HG02870 (cell line): ENCODE measurements at regions not wholly inside any gene's neighbourhood (a gene's known extent, or its start where the extent isn't known, plus 50 kb on each side); places are given as distances from the start of the nearest gene placed in this dataset.

Experiments used
- ATAC-seq: cut with Tn5 transposase; IDR thresholded peaks from one replicate; pipeline ENCODE4 v1.9.1; 2021; ENCODE audit warnings: mild to moderate bottlenecking, moderate library complexity; ENCODE audit not compliant: unreplicated experiment

DNA sequence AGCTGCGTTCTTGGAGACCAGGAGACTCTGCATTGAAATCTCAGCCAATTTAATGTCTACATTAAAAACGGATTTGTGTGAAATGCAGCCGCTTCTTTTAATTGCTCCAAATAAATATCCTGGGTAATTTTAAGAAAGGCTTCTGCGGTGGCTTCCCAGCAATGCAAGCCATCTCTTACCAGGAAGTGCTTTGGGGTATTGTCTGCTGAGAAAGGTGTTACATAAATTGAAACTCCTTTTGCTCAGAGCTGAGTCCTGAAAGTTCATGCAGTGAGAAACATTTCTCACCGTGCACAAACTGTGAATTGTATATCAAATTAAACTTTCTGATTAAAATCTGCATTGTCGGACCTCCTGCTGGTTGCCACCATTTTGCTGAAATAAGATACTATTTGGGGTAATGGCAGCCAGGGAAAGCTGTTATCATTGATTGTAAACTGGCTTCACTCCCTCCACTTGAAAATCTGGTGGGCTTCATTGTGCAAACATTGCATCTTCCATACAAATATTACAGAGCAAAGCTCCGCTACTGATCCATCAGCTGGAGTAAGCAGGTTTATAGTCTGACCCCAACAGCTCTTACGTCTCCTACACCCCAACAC, 59.5 kb downstream of the ZIC5 start:
- ATAC-seq = no peak

DNA sequence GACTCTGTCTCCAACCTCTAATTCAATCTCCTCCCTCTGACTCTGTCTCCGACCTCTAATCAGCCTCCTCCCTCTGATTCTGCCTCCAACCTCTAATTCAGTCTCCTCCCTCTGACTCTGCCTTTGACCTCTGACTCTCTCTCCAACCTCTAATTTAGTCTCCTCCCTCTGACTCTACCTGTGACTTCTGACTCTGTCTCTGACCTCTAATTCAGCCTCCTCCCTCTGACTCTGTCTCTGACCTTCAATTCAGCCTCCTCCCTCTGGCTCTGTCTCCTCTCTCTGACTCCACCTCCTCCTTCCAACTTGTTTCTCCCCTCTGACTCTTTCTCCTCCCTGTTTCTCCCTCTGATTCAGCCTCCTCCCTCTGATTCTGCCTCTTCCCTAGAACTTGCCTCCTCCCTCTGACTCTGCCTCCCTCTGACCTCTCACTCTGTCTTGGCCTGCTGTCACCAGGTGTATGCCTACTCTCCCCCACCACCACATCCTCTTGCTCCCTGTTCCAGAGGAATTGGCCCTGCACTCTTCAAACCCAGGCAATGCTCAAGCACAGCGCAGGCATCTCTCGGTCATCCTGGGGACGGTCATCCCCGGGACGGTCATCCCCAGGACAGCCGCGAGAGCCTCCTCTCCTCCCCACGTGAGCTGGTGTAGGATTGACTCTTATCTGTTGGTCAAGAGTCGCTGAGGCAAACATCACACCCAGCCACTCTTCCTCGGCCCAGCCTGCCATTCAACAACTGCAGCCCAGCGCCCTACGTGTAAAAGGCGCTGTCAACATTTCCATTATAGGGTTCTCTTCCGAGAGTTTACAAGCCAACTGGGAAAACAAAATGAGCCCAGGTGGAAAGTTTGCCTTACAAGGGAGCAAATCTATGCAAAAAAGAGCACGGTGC, 60.2 kb downstream of the ZIC5 start:
- ATAC-seq = no peak

DNA sequence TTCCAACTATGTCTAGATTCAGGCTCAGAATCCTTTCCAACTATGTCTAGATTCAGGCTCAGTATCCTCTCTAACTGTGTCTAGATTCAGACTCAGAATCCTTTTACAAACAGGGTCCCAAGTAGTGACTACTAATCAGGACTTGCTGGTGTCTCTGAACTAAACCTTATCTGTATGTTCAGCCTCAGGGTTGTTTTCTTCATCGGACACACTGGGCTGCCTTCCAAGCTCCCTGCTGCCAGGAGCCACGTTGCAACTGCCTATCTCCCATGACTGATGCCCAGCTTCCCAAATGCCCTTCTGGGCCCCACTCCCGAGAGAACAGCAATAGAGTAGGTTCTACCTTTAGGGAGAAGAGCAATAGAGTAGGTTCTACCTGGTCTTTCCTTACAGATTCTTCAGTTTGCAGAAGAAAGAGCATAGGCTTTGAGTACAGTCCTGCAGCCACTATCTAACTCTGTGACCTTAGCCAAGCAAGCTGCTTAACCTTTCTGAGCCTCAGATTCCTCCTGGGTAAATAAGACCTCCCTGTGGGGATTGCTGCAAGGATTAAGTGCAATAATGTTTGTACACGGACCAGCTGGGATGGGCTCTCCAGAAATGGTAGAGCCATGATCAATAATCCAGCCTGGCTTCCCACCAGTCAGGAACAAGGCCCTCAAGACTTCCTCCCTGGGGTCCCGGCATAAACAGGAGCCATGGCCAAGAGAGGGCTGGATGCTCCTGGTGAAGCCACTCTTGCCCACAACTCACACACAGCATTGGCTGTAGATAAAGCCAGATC, 61.5 kb downstream of the ZIC5 start:
- no peak for ATAC-seq

DNA sequence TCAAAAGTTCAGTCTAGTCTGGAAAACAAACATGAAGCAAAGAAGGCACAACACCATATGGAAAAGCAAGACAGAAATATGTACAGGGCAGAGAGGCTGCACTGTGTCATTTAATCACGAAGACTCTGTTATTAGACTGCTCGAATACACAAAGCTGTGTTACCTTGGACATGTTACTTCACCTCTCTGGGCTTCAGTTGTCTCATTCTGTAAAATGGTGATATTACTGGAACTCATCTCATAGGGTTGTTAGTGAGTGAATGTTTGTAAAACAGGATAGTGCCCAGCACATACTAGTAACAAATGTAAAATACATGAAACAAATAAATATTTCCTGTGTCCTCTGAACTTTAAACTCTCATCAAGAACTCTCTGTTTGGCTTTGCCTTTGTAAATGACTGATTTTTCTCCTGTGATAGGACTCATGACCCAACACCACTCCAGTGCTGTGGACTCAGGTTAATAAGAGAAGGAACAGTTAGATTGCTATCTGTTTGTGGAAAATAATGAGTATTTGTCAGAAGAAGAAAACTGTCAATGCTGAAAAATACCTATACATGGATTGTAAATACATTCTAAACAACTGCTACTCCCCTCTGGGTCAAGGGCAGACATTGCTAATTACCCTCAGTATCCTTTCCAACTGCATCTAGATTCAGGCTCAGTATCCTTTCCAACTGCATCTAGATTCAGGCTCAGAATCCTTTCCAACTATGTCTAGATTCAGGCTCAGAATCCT, 62.3 kb downstream of the ZIC5 start:
- ATAC-seq = no peak

DNA sequence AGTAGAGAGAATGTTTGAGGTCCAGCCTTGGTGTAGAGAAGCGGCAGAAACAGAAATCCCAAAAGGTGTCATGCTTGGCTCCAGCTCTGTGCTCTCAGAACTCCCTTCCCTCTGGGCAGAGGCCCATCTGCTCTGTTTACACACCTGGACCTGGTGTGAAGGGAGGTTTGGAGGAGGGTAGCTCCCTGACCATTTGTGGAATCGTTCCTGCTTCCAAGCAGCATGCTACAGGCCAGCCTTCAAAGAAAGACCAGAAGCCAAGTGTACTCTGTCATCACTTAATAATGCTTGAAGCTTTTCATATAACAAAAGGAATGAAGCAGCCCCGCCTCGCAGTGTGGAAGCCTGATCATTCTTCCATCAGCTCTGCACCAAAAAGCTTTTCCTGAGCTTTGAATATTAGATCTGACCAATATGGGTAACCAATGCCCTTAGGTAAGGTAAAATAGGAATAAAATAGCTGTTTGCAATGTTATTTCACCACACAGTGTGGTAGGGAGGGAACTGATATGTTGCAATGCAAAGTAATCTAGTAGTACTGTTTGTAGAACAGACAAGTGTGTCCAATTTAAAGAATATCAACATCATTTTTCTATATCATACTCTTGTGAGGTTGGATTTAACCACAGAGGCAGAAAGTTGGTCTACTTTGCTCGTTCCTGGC, 63.3 kb downstream of the ZIC5 start:
- no peak for ATAC-seq

DNA sequence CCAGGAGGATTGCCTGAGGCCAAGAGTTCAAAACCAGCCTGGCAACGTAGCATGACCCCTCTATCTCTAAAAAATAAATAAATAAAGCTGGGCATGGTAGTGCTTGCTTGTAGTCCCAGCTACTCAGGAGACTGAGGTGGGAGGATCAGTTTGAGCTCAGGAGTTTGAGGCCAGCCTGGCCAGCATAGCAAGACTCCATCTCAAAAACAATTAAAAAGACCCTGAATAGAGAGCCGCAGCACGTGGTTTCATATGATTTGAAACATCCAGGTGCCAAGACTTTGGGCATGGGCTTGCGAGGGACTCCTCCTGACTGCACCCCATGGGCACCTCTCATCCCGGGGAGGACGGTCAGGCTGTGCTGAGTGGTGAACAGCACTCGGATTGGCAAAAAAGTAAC, 63.9 kb downstream of the ZIC5 start:
- ATAC-seq = no peak

DNA sequence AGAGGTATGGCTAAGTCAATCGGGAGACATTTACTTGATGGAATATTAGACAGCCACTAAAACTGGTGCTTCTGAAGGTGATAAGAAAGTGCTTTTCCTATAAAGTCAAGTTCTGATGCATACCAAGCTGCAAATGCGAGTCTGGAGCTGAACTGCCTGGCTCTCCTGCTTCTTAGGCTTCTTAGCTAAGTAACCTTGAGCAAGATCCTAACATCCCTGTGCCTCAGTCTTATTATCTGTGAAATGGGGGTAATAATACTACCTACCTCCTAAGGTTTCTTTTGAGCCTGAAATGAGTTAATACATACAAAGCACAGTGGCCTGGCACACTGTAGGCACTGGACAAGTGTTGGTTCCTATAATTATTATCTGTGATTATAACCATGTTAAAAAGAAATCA, 64.5 kb downstream of the ZIC5 start:
- no peak for ATAC-seq

DNA sequence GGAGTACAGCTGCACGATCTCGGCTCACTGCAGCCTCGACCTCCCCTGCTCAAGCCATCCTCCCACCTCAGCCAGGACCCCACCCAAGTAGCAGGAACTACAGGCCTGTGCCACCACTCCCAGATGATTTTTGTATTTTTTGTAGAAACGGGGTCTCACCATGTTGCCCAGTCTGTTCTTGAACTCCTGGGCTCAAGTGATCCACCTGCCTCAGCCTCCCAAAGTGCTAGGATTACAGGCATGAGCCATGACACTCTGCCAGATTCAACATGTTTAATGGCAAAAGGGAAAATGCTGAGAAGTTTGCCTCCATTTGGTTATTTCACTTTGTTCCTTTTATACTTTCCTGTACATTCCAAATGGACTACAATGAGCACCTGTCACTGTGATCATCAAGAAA, 65.8 kb downstream of the ZIC5 start:
- no peak for ATAC-seq

DNA sequence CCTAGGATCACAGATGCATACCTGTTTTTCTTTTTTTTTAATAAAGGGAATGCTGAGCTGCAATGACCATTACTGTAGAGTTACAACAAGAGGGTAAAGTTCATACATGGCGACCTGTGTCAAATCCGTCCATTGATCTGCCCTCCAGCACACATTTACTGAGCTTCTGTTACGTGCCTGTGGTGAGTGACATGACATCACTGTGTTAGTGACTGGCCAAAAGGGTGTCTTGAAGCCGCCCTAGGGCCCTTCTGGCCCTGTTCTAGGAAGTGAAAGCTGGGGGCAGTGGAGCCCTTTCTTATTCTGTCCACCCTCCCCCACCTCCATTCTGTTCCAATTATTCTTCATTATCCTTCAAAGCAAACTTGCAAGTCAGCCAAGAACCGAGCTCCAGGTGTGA, 66.3 kb downstream of the ZIC5 start:
- ATAC-seq = no peak

DNA sequence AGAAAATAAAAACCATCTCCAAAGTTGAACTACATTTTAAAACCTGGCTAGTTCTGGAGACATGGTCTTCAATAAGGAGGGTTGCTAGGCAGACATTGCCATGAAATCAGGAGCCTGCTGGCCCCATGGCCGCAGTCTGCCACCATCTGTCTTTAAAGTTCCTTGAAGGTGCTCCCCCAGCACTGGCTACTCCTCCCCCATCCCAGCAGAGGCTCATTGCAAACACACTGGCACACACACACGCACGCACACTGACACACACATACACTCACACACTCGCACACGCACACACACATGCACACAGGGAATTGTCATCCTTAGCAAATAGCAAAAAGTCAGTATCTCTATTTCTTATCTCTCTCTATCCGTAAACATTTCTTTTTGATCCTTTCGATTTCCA, 68.4 kb downstream of the ZIC5 start:
- no peak for ATAC-seq

DNA sequence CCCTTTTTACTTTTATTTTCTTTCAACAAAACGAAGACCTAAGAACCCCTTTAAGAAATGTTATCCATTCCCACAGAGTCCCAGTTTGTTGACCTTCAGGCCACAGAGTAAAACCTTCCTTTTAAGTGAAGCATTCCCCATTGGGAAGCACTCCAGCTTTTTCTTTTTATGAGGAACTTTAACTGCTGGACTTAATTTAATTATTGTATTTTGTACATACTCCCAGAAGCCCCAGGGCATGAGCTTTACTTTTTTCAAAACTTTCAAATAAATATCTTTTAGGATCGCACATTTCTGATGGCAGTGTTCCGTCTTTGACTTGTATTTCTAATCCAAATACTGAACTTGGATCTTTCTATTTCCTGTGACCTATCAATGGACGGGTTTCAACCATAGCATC, 68.9 kb downstream of the ZIC5 start:
- no peak for ATAC-seq

DNA sequence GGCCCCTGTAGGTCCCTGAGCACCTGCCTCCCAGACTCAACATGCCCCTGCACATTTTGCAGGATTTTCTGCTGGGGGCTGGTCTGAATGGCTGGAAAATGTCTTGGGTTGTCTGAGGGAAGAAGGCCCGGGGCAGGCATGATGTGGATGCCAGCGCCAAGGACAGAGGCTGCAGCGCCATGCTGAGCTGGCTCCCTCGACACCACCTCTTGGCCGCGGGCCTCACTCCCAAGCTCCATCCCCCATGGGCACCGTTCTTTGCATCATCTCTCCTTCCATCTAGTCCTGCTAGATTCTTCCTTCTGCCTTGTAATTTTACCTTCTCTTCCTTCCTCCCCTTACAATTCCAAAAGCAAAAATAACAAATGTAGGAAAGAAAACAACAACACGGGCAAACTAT, 70.6 kb downstream of the ZIC5 start:
- ATAC-seq = no peak

DNA sequence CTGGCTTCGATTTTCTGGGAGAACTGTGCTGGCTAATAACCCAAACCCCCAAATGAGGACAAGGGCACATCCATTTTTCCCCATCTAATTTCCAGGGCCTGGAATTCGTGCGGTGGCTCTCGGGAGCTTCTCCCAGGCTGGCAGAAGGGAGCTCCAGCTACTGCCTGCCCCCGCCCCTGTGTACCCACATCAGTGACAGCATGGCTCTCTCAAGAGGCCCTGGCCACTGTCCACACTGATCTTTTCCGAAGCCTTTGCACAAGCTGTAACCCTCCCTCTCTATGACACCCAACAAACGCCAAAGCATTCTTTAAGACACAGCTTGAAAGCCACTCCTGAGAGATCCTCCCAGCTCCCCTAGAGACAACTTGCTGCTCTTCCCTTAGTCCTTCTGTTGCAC, 73.1 kb downstream of the ZIC5 start:
- no peak for ATAC-seq

DNA sequence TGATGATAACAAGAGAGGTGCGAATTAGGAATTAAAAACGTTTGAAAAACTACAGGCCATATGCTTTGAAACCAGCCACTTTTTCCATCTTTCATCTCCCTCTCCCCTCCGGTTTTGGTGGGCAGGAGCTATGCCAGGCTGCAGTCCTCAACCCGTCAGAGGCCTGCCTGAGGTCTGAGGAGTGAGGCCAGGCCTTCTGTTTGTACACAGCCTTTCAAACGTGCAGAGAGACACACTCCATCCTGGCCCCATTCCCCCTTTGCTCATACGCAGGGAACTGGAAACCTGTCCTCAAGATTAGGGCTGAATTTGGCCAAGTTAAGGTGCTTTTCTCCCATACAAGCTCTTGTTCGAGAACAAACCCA, 74.5 kb downstream of the ZIC5 start:
- no peak for ATAC-seq

DNA sequence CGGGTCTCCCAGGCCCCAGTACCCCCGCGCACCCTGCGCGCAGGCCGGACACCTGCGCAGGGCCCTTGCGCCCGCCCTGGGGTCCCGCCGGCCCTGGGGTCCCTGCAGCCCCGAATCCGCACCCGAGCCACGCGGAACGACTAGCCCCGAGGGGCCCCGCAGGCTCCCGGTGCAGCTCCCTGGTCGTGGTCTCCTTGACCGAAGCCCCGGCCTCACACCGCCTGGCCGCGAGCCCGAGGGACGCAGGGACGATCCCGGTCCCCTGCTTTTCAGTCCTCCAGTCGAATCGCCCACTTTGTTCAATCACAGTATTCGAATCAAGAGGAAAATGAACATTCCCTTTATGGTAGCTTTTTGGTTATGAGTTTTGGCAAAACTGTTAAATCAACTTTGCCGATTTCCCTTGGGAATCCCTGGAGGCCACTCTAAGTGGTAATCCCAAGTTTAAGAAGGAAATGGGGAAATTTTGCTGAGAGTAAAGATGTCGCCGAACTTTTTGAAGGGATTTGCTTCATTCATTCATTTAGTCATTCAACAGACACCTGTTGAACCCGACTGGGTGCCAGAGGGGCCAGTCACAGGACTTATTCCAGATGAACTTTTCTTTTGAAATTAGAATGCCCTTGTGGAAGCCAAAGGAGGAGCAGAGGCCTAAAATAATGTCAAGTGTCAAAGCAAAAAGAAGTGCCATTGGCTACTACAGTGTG, 75.0 kb downstream of the ZIC5 start:
- no peak for ATAC-seq

DNA sequence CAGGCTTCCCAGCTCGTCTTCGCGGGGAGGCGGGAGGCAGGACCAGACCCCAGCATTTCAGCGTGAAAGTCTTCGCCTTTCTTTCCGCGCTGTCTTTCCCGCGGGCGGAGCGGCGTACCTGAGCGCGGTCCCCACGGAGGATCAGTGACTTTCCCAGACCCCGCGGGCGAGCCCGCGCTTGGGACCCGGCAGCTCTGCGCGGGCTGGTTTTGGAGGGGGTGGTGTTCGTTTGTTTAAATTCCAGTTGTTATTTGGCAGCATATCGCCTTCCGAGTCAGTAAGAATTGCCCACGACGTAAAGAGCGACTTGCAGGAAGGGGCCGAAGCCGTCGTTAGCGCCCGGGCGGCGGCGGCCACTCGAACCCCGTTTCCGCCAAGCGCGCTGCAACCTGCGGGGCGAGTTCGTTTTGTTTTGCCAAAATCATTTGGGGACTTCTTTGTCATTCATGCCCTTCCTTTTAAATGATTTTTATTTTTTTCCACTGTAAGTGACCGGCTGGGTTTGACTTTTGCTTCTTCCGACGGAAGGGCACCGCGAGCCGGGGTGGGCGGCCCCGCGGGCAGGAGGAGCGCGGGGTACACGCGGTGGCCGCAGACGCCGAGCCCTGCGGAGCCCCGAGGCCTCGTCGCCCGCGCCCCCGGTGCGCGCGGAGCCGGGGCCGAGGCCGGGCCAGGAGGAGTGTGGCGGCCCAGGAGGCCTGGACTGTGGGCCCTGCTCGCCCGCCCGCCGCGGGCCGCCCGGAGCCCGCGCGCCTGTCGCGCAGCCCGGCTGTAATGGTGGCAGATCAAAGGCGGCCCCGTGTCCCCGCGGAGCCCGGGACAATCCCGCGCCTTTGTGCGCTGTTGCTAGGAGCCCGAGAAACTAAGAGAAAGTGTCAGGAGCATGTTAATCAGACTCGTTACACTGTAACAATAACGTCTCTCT, 75.9 kb downstream of the ZIC5 start:
- no peak for ATAC-seq

DNA sequence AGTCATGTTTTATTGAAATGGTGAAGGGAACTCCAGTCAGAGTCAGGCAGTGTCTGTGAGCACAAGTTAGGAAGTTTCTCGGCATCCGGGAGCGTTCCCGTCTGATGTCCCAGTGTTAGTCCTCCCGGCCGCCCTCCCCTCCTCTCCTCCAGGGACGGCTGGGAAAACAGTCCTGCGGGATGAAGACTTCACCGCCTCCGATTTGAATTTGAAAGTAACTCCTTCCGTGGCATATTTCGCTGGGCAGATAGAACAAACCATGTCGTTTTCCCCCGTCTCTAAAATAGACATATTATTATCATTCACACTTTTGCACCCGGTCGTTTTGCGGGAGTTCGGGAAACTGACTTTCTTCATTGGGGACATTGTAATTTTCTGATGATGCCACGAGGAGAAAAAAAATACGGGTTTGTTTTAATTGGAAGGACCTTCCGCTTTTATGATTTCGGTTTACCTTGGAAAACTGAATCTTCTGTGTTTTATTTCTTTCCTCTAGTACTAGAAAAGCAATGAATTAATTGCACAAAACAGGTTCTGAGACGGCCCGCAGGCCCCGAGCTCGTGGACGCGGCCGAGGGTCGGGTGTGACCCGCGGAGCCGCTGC, 76.6 kb downstream of the ZIC5 start:
- no peak for ATAC-seq

DNA sequence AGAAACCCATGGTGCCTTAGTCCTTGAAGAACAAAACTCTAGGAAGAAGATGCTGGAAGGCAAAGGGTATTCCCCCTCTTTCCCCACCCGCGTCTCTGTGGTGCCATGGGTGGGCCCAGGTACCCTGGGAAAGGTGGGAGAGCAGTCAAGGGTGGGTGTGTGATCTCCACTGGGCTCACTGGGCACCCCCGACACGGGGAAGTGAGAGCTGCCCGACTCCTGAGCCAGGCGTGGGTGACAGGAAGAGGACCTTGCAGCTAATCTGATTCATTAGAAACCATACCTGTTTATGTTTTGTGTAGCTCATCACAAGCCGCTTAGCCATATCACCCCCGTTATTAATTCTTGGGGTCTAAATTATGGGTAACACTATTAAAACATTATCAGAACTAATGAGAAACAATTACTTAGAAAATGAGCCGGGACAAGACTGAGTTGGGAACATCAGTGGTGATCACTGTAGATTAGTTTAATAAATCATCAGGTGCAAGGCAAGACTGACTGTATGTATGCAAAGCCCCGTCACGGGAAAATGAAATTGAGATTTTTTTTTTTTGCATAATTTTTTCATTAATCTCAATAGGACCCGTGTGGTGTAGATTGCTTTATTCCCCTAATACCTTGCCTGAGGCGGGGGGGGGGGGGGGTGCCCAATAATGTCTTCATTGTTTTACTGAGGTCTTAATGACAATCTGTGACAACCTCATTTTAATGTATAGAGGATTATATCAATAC, 77.3 kb downstream of the ZIC5 start:
- no peak for ATAC-seq
